Stimulated activated CD4-positive, alpha-beta T cell treated with anti-CD3 and anti-CD28 coated beads, Interleukin-4, amount 100 ng/mL, for 48 hours (primary cell): ENCODE measurements at regions not wholly inside any gene's neighbourhood (a gene's known extent, or its start where the extent isn't known, plus 50 kb on each side); places are given as distances from the start of the nearest gene placed in this dataset.

Experiments
- DNase-seq, 2 donors: peaks; one replicate each; pipeline ENCODE4 v3.0.0-alpha.2; 2020; ENCODE audit warnings: low read depth in 2 of 2

- DNase-seq, result no peak
Observed at GRCh38 chr2:234640657-234641056, 143.8 kb upstream of the ARL4C start.

DNA sequence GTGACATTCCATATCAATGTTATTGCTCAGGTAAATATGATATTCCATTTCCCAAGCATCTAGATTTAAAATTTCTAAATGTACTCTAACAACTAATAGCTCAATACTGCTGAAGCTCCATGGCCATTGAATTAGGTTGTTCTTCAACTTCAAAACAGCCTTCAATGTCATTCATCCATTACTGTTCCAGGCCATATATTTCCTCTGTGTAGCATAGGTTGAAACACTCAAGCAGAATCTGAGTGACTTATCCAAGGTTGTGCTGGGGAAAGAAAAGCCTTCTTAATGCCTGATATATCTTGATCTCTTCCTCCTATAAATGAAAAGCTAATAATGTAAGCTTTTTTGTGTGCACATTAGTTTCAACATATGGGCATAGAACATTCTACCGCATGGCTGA, 142.1 kb upstream of the ARL4C start:
- no peak for DNase-seq

DNA sequence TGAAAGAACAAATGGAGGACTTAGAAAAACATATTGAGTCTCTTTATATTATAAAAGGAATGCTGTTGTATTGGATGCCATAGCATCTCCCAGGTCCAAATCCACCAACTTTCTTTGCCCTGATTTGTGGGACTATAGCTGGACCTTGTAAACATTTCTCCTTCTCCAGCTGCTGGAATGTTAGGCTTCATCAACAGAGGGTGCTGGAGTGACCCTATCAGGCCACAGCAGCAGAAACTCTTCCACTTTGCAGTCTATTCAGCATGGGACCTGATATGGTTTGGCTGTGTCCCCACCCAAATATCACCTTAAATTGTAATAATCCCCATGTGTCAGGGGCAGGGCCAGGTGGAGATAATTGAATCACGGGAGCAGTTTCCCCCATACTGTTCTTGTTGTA, 138.4 kb upstream of the ARL4C start:
- no peak for DNase-seq

- no peak for DNase-seq
Observed at GRCh38 chr2:234633581-234634230, 136.8 kb upstream of the ARL4C start.

DNA sequence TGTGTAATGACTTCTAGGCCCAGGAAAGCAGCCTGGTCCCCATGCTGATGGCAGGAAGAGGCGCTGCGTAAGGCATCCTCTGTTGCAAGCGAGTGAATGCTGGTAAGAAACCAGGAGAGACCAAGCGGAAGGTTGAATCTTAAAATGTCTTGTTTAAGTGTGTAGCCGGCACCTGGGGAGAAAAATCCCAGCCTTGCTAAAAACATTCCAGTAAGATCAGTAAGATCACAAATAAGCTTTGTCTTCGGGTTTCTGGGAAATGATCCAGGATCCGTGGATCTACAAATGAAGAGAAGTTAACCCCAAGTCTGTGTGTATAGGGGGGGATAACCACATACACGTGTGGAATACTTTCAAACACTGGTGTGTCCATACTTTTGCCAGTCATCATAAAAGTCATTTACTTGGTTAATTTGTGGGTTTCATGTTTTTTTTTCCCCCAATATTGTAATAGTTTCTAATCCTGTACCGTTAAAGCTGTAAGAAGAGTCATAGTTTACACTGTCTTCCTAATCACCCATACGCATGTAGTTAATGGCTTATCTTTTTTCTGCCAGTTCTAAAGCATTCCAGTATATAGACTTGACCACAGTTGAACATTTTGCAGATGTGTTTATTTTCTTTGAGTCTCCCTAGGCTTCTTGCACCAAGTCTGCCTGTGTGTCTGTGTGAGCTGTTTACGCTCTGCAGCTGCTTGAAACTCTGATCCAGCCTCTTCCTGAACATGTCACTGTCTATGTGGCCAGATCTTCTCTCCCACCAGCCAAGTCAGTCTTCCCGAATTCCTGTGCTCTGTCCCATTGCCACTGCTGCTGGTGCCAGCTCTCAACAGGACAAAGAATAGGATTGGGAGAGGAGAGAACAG, 135.9 kb upstream of the ARL4C start:
- DNase-seq, result no peak

DNA sequence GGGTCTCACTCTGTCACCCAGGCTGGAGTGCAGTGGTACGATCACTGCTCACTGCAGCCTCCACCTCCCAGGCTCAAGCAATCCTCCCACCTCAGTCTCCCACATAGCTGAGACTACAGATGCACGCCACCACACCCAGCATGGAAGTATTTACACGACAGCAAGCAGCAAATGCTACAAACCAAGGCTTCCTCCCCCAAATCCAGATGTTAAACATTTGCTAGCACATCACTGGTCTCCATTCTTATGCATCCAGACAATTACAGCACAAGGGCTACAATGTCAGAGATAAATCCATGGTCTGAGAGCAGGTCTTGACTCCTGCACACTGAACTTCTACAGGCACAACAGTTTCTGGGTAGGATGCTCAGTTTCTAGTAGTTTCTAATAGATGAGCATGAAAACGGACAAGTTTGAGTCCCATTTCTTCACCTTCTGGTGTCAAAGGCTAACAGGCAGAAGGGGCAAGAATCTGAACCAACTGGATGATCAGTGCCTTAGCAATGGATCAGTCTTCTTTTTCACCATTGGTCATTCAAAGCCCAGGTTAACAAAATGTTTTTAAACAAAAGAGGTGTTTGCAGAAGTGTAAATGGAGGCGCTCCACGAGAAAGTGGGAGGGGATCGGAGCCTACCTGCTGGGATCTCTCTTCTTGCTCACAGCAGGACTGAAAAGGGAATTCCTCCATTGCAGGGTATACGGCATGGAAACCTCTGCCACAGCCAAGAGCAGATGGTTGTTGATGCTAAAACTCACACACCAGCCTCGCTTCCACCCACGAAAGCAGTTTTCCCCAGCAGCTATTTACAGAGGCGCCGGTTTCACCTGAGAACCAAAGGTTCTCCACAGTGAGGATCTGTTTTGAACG, 135.0 kb upstream of the ARL4C start:
- no peak for DNase-seq

DNA sequence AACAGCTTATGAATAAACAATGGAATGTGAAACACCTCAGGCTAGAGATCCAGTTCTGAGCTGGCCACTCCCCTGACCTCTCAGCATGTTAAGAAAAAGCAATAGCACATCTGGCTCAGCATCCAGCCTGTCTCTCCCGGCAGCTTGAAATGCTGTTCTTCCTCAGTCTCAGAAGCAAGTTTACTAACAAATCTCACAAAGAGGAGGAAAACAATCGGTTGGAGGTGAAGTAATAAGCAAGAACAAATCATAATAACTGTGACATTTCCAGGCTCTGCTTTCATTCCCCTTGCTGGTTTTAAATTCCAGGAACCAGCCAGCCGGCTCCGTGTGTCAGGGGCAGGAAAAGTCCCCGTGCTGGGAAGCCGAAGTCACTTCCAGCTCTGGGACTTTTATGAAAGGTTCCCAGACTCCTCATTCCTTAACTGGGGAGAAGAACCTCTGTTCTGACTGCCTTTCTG, 133.9 kb upstream of the ARL4C start:
- no peak for DNase-seq

GRCh38 chr2:234629596-234629995, 132.7 kb upstream of the ARL4C start:
- no peak for DNase-seq

GRCh38 chr2:234628953-234629352, 132.1 kb upstream of the ARL4C start:
- no peak for DNase-seq

- no peak for DNase-seq
Observed at GRCh38 chr2:234627308-234627707, 130.4 kb upstream of the ARL4C start.

- DNase-seq, result no peak
Observed at GRCh38 chr2:234626566-234627130, 129.8 kb upstream of the ARL4C start.

GRCh38 chr2:234625626-234626250, 128.9 kb upstream of the ARL4C start:
- DNase-seq, result no peak

GRCh38 chr2:234623521-234623991, 126.7 kb upstream of the ARL4C start:
- no peak for DNase-seq

DNA sequence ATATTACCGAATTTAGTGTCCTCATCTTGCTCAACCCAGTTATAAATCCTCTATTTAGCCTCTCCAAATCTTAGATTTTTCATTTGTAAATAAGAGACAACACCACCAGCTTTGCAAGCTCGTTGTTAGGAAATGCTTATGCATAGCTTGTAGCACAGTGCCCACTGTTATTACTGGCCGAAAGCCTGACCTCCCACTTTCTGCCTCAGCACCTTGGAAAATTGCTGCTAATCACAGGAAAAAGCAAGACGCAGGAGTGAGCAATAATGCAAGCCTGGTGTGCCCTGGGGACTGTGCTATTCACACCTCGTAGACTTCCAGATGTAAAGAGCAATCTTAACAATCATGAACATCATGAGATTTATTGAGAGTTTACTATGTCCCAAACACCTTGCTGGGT, 124.2 kb upstream of the ARL4C start:
- no peak for DNase-seq

- DNase-seq, result no peak
Observed at GRCh38 chr2:234620018-234620417, 123.1 kb upstream of the ARL4C start.

- no peak for DNase-seq
Observed at GRCh38 chr2:234615643-234616356, 118.9 kb upstream of the ARL4C start.

GRCh38 chr2:234611209-234611608, 114.3 kb upstream of the ARL4C start:
- no peak for DNase-seq

DNA sequence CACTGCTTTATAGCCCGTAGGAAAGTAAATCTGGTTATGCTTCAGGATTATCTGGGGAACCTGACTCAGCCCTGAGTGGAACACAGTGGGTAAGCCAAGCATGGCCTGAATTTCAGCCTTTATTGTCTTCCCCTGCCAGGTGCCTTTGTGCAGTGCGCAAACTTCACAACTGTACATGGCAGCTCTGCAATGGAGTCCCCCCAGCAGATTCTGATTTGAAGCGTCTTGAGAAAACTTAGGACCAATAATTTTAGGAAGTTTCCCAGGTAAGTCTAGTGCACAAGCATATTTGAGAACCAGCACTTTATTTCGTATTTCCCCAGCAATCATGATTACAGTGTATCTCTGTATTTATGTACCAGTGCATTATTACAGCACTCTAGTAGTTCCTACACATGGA, 112.1 kb upstream of the ARL4C start:
- no peak for DNase-seq

DNA sequence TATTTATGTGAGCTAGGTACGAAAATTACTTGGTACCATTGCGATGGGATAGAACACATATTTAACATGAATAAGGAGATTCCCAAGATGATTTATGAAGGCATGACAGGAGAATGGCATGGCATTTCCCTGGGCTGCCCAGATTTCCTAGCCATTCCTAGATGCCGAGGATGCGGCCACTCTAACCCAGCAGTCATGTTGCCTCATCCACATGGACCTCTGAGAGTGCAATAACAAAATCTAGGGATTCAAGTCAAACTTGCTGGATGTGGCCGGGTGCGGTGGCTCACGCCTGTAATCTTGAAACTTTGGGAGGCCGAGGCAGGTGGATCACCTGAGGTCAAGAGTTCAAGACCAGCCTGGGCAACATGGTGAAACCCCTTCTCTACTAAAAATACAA, 110.8 kb upstream of the ARL4C start:
- DNase-seq, result no peak

DNA sequence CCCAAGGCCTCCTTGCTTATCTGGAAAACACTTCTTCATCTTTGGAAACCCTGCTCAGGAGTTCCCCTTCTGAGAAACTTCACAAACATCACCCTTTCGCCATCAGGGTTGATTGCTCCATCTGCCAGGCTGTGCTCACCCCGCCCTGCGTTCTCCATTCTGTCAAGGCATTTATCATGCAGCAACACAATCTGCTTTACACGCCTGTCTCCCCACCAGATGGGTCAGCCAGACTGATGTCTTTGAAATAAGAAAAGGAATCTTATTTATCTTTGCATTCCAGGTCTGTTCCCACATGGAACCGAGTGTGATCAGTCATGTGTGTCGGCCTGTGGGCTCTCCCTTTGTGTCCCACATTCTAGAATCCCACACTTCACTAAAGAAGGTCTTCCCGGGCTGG, 110.0 kb upstream of the ARL4C start:
- DNase-seq, result no peak

DNA sequence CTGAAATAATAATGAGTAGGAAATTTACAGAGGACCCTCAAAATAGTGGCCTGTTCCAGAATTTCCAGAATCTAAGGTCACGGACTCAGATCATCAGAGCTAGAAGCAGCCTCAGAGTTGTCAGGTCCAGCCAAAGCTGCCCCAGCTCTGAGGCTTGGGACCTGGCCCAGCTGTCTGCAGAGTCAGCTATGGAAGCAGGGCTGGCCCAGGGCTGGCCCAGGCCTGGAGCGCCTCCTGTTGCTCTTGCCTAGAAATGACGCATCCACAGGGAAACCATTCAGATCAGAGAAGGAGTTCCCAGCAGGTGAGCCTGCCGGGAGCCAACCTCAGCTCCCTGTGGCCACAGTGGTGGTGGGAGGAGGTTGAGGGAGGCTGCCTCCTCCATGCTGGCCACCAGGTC, 106.7 kb upstream of the ARL4C start:
- no peak for DNase-seq
